Activated gamma-delta T cell treated with anti-CD3 and anti-CD28 coated beads, Interleukin-2, amount 50 U/mL, for 16 hours (primary cell): ENCODE measurements at regions not wholly inside any gene's neighbourhood (a gene's known extent, or its start where the extent isn't known, plus 50 kb on each side); places are given as distances from the start of the nearest gene placed in this dataset.
"Not testable (repeated sequence)": the region's sequence is repeated elsewhere in the genome, so short reads cannot be mapped to it uniquely, and the experiment has no call there.

Experiments
- DNase-seq: peaks from one replicate; pipeline ENCODE4 v3.0.0-alpha.2; 2020; ENCODE audit warnings: low read depth

- DNase-seq: no peak
Observed at GRCh38 chr3:153615863-153616262, 453.8 kb downstream of the RAP2B start.

DNA sequence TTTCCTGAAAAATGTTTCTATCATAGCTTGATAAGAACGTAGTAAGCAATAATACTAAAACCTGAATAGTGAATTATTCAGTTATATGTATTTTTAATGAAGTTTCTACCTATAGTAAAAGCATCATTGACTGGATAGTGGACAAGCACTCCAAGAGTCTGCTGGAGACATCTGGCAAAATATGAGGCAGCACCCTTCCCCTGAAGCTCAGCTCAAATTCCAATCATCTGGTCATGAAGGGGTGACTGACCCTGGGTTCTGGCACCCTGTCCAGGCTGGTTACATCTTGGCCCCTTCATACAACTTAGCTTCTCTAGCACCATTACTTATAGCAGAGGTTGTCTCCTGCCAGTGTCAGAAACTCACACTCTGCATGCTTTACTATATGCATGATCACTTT, 455.4 kb downstream of the RAP2B start:
- no peak for DNase-seq

DNA sequence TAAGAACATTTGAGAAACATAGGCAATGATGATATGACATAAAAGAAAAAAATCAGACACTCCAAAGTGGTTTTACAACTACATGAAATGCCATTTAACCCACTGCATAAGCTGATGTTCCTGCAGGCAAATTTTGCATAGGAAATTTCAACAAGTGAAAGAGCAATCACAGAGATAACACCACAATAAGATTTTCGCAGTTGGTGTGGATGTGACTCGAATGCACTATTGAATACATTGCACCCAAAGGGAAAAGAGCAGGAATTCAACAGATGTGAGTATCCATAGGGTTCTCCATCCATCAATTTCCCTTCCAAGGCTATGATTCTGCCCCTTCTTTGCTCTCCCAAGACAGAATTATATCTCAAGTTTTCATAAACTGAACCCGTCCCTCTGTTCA, 456.1 kb downstream of the RAP2B start:
- no peak for DNase-seq

- no peak for DNase-seq
Observed at GRCh38 chr3:153619268-153619667, 457.2 kb downstream of the RAP2B start.

GRCh38 chr3:153621953-153622352, 459.9 kb downstream of the RAP2B start:
- DNase-seq: no peak

- no peak for DNase-seq
Observed at GRCh38 chr3:153623834-153624233, 461.8 kb downstream of the RAP2B start.

GRCh38 chr3:153624310-153625030, 462.4 kb downstream of the RAP2B start:
- no peak for DNase-seq

- no peak for DNase-seq
Observed at GRCh38 chr3:153625506-153625905, 463.5 kb downstream of the RAP2B start.

GRCh38 chr3:153626158-153626557, 464.1 kb downstream of the RAP2B start:
- DNase-seq: no peak

DNA sequence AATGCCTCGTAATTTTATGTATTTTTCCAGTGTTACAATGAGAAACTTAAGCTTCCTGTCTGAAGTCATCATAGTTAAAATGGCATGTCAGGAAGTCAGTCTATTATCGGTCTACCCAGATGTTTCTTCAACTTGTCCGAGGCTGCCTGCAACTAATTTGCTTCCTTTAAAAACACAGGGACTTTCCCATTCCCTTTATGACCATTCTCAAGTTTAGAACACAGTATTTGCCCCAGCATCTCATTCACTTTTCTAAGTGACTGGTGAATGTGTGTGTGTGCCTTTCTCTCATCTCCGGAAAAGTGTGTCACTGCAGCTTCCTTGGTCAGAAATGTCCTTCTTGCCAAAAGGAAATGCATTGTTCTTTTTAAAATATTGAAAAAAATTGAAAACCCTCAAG, 466.6 kb downstream of the RAP2B start:
- DNase-seq: no peak

DNA sequence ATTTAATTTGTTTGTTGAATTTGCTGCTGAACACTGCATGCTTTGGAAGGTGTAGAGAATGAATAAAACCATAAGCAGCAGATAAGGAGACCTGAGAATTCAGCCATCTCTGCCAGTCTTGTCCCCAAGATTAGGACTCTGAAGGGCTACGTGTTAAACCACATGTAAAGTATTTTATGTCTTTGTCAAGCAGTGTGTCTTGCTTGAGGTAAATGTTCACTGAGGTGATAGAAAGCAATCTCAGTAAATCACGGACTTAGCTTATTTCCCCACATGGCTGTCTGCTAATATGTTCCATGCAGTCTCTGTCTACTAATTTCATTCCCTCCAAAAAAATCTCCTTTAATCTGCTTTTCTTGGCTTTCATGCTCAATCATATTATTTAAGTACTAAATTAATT, 467.1 kb downstream of the RAP2B start:
- DNase-seq: no peak

DNA sequence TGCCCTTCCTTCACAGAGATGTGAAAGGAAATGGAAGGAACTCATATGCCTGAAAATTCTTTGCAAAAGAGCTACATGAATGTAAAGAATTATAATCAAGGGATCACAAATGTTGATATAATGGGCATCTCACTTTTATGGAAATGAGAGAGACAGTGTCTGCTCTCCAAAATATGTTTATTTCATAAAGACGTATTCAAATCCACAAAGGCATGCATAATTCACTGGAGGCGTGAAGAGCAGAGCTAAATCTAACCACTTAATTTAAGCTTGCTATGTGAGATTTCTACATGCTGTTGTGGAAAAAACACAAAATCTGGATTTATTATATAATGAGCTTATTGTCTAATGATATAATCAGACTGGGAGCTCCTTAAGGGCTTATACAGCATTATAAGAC, 469.1 kb downstream of the RAP2B start:
- no peak for DNase-seq

GRCh38 chr3:153631664-153632063, 469.6 kb downstream of the RAP2B start:
- DNase-seq: no peak

DNA sequence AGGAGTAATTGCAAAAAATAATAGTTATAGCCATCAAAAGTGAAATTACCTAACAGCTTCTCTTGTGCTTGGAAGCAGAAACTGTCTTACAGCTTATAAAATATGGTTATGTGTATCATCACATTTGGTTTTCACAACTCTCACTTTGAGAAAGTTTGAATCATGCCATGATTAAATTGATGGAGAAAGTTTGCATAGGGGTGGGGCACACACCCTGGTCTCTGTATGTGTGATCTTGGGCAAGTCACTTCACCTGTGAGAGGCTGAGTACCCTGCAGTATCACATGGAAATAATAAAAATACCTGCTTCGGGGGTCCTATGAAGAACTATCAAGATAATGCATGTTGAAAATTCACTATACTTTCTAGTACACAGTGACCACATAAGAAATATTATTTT, 471.4 kb downstream of the RAP2B start:
- DNase-seq: no peak

DNA sequence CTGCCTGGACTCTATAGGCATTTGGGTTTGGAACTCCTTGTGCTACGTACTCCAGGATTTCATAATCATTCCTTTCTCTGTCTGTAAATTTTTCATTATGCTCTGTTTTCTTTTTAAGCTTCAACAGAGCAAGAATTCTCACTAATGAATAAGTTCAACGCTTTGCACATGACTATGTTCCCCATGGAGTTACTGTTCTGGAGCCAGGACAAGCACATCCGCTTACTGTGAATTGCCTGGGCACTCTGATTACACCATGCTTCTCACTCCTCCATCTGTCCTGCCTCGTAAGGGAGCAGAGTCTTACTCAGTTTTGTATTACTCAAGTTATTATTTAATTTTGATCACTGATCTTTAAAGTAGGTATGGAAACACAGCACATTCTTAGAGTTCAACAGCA, 472.7 kb downstream of the RAP2B start:
- DNase-seq: no peak

- no peak for DNase-seq
Observed at GRCh38 chr3:153639631-153640030, 477.6 kb downstream of the RAP2B start.

GRCh38 chr3:153640689-153641665, 479.0 kb downstream of the RAP2B start:
- DNase-seq: no peak

- not testable (repeated sequence) for DNase-seq
Observed at GRCh38 chr3:153642576-153642975, 478.6 kb upstream of the ARHGEF26 start.

DNA sequence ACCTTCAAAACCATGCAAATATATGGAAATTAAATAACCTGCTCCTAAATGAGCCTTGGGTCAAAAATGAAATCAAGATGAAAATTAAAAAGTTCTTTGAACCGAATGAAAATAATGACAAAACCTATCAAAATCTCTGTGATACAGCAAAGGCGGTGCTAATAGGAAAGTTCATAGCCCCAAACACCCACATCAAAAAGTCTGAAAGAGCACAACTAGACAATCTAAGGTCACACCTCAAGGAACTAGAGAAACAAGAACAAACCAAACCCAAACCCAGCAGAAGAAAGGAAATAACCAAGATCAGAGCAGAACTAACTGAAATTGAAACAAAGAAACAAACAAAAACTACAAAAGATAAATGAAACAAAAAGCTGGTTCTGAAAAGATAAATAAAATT, 477.7 kb upstream of the ARHGEF26 start:
- not testable (repeated sequence) for DNase-seq

GRCh38 chr3:153649286-153649839, 471.8 kb upstream of the ARHGEF26 start:
- DNase-seq: no peak

DNA sequence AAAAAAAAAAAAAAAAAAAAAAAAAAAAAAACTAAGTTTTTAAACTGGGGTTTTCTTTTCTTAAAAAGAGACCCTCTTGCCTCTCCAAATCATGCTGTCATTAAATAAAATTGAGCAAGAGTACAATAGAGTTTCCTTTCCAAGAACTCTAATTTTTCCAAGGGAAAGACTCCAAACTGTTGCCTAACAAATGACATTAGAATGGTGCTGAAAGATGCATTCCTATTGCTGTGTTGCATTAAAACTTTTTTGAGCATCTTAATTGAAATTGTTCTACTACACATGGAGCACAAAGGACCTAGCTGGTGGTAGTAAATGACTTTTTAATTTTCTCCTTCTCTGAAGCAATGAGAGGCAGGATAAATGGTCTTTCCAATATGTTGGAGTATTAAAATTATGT, 469.1 kb upstream of the ARHGEF26 start:
- no peak for DNase-seq

- no peak for DNase-seq
Observed at GRCh38 chr3:153657046-153657445, 464.1 kb upstream of the ARHGEF26 start.

DNA sequence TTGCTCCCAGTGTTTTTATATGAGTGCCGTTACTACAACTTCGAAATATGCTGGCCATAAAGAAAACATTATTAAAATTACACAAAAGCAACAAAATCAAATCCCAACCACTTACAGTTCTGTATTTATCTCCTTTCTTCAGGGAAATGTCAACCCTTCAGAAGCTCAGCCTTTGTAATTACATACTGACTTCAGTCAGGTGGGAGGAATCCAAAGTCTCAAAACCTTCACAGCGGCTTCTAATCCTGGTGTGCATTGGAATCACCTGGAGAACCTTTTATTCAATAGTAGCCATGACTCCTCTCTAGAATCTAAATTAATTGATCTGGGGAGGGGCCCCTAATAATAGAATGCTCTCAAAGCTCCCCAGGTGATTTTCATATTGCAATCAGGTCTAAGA, 463.7 kb upstream of the ARHGEF26 start:
- DNase-seq: no peak
